HG03439 (cell line): ENCODE measurements at regions not wholly inside any gene's neighbourhood (a gene's known extent, or its start where the extent isn't known, plus 50 kb on each side); places are given as distances from the start of the nearest gene placed in this dataset.
"Not testable (repeated sequence)": the region's sequence is repeated elsewhere in the genome, so short reads cannot be mapped to it uniquely, and the experiment has no call there.

Experiments
- ATAC-seq: cut with Tn5 transposase; IDR thresholded peaks from one replicate; pipeline ENCODE4 v1.9.1; 2021; ENCODE audit warnings: mild to moderate bottlenecking, moderate library complexity; ENCODE audit not compliant: unreplicated experiment

DNA sequence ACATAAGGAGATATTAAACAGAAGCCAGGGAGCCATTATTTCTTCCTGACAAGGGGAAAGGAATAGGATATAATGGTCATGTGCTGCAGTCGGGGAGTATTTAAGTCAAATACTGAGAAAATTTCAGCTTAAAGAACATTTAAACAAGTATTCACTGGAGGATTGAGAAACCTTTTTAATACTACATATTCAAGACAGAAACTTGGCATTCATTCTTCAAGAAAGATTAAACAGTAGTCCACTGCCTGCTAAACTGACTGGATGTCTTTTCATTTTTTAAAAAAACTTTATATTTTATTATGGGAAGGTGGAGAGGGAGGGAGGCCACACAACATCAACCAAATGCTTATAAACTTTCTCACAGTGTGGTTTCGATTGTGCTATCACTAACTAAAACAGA lies 107.4 kb upstream of the CBLB start:
- no peak for ATAC-seq

DNA sequence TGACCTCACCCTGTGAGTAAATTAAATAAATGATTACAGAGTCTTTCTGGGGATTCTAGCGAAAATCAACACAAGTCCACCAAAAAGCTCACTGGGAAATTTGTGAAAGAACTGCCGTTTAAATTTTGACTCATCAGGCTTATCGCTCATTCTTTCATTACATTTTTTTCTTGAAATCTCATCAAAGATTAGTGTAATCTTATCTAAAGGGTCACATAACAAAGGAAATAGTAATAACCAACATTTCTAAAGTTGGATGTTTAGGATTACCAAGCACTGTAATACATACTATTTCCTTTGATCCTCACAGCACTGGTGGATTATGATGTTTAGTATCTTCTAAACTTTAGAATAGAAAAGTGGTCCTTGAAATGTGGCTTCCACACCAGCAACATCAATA lies 111.1 kb upstream of the CBLB start:
- no peak for ATAC-seq

DNA sequence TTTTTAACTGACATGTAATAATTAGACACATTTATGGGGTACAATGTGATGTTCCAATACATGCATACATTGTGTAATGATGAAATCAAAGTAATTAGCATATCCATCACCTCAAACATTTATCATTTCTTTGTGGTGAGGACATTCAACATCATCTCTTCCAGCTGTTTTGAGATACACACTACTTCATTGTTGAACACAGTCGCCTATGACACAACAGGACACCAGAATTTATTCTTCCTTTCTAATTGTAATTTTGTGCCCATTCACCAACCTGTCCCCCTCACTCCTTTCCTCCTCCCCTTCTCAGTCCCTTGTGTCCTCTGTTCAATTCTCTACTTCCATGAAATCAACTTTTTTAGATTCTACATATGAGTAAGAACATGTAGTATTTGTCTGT lies 113.4 kb upstream of the CBLB start:
- no peak for ATAC-seq

DNA sequence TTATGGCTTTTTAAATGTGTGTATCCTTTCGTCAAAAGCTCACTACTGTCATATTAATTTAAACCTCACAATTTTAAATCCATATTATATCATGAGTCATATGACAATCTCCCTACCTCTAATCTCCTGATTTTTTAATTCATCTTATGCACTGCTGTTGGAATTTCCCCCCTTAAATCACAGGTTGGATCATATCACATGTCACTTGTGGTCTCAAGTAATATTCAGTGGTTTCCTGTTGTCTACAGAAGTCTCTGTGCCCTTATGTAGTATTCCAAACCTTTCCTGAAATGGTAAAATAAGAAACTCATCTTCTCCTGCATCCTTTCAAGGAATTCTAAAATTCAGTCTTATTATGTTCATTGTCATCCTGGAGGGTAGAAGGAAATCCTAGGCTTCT lies 116.0 kb upstream of the CBLB start:
- no peak for ATAC-seq

DNA sequence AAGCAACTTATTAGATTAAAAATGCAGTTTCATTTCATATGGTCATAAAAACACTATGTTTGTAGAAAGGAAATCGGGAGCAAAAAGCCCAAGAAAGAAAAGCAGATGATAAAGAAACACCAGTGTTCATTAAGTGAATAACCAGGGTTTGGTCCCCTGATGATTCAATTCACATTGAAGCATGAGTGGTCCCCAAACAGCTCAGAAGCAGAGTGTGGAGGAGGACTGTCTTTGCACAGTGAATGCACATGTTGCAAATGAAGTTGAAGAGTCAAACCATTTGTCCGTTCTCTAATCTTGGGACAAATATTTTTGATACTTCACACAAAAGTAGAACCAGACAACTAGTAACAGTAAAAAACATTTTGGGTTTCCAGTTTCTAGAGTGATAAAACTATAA lies 117.5 kb upstream of the CBLB start:
- not testable (repeated sequence) for ATAC-seq

DNA sequence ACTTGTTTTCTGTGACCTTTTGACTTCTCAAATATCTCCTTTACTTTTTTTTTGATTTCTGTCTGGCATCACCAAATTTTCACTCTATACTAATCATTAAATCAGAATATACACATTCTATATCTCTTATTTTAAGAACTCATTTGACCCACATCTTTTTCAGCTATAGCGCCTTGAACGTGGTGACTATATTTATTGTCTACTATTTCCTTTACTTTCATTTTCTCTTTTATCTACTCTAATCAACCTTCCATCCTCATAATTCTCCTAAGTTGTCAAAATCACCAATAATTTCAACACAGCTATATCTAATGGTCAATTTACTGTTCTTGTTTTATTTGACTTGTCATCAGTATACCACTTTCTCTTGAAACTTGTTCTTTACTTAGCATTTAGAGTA lies 119.0 kb upstream of the CBLB start:
- ATAC-seq, result no peak

DNA sequence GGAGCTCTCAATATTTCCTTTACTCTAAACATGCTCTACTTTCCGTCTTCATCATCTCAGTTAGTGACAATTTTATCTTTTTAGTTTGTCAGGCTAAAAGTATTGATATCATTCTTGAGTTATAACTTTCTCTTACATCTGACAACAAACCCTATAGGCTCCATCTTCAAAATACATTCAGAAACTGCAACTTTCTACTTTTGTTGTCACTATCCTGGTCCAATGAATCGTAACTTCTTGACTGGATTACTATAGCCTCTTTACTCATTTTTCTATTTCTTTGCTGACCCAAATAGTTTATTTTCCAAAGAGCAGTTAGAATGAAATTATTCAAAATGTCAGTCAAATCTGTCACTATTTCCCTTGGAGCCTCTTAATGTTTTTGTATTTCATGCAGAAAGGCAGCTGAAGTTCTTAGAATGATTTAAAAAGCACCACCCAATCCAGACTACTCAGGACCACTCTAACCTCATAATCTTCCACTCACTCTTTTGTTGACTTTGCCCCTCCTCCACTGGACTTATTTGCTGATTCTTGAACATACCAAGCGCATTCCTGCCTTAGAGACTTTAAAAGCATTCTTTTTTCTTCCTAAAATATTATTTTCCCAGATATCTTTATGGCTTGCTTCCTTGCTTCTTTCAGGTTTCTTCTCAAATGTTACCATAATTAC lies 119.9 kb upstream of the CBLB start:
- no peak for ATAC-seq

DNA sequence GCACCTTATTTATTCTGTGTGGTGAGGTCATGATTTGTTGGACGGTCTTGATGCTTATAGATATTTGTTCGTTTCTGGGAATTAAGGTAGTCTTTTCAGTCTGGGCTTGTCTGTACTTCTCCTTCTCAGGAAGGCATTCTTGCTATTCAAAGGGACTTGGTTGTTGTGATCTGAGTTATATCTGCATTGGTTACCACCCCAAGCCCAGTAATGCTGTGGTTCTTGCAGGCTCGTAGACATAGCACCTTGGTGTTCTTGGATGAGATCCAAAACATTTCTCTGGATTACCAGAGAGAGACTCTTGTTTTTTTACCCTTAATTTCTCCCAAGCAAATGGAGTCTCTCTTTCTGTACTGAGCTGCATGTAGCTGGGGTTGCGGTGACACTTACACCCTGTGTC lies 128.0 kb upstream of the CBLB start:
- no peak for ATAC-seq

DNA sequence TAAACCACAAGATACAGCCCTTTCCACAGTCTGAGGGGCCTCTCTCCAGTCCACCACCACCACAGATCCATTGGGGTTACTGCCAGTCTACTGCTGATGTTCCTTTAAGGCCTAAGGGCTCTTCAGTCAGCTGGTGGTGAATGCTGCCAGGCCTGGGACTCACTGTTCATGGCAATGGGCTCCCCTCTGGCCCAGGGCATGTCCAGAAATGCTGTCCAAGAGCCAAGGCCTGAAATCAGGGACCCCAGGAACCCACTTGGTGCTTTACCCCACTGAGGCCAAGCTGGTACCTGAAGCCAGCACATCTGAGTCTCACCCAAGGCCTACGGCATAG lies 128.6 kb upstream of the CBLB start:
- no peak for ATAC-seq

DNA sequence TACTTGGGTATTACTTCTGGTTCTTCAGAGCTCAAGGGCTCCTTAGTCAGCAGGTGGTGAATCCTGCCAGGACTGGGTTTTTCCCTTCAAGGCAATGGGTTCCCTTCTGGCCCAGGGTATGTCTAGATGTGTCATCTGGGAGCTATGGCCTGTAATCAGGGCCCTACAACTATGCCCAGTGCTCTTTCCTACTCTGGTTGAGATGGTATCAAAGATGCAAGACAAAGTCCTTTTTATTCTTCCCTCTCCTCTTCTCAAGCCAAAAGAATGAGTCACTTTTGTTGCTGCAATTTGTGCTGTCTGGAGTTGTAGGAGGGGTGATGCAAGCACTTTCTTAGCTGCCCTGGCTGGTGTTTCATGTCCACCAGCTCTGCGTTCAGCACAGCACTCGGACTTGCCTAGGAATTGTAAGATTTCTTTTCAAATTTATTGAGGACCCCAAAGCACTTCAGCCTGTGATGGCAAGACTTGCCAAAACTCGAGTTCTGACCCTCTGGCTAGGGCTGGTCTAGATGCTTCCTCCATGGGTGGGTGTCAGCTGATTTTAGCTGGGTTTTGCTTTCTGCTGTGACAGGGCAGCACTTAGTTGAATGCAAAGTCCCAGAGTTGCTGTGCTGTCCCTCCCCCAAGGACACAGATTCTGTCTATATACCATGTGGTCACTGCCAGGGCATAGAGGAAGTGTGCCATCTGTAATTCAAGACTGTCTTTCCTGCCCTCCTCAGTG lies 129.2 kb upstream of the CBLB start:
- no peak for ATAC-seq

DNA sequence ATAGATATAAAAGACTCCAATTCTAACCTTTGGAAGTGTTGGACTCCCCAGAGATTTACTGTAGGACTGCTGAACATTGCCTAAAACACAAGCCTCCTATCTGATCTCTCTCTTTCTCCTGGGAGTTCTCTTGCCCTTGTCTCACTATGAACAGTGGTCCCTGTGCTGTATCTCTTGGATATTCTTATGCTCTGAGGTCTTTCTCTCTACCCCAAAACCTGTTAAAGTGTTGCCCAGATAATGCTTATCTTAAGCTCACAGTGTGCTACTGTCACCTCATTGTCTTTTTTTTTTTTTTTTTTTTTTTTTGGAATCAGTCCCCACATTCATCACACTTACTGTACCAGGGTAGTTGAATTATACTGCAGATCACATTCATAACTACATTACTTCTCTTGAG lies 131.0 kb upstream of the CBLB start:
- ATAC-seq, result no peak

DNA sequence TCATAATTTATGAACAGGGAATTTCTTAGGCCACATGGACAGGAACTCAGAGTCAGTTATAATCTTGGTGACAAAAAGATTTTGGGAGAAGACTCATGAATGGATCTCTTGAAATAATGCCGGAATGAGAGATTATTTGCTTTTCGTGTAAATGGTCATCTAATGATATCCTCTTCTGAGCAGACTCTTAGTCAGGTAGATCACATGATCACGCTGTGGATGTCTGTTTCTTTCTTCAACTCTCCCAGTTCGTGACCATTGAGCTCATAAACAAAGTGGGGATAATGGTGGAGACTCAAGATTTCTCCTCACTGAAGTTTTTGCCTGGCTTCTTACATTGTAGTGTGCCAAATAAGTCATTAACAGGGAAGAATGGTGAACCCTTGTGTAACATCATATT lies 133.1 kb upstream of the CBLB start:
- ATAC-seq, result no peak

DNA sequence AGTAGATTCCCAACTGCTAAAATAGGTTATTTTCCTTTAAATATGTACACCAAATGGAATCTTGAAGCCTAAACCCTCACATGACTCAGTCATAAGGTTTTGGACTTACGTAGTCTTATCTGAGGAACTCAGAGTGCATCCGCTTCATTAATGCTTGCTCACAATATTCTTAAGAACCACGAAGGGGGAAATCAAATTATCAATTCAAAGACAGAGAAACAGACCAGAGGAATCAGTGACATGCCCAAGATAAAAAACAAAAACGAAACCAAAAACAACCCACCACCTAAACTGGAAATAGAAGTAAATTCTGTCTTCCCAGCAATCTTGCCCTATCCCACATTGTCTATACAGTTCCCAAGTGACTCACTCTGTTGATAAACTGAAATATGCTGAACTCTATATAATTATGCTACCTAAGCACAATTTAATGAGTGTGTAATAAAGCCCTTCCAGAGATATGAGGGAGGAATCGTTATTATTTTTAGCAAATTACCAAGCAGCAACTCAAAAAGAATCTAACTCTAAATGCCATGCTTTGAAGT lies 135.4 kb upstream of the CBLB start:
- ATAC-seq, result no peak

DNA sequence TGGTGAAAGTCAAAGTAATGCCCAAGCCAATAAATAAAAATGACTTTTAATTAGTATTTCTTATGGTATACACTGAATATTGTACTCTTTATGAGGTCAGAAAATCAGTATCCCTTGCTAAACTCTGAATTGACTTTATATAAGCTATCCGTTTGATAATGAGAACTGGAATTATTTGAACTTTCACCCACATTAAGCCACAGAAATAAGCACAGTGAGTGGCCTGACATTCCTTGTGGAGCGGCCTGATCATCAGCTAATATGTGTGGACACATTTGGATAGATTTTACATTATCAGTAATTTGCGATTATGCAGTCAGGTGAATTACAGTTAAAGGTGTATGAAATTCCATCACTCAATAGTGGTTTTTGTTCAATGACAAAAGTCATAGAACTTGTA lies 136.0 kb upstream of the CBLB start:
- ATAC-seq, result no peak

DNA sequence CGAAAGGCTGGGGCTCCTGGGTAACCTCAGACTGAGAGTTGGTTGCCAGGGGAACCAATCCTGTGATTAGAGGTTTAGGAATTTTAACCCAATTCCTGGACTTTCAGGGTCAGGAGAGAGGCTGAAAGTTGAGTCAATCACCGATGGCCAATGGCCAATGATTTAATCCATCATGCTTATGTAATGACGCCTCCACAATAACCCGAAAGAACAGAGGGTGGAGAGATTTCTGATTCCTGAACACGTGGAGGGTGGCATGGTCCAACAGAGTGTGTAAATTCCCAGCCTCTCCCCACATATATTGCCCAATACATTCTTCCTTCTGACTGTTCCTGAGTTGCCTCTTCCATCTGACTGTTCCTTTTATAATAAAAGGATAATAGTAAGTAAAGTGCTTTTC lies 137.2 kb upstream of the CBLB start:
- no peak for ATAC-seq

DNA sequence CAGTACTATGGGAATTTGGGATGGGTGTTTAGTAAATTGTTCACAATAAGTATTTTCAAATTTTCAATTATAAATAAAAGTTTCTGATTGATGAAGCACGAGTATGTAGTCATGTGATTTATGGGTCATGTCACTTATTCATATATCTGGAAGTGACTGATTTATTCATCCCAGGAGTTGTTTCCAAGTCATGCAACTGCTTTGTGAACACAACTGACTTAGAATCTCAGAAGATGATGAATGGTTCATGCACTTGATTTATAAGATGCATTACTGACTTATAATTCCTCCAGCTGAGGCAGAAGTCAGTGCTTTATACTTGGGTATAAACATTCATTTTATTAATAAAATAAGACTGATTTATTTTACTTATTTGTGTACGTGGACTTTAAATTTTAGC lies 137.8 kb upstream of the CBLB start:
- ATAC-seq, result no peak

DNA sequence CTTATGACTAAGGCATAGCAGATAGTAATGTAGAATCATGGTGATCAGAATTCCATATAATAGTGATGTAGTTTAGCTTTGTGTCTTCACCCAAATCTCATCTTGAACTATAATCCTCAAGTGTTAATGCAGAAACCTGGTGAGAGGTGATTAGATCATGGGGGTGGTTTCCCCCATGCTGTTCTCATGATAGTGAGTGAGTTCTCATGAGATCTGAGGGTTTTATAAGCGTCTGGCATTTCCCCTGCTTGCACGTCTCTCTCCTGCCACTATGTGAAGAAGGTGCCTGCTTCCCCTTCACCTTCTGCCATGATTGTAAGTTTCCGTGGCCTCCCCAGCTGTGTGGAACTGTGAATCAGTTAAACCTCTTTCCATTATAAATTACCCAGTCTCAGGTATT lies 138.7 kb upstream of the CBLB start:
- ATAC-seq, result no peak

DNA sequence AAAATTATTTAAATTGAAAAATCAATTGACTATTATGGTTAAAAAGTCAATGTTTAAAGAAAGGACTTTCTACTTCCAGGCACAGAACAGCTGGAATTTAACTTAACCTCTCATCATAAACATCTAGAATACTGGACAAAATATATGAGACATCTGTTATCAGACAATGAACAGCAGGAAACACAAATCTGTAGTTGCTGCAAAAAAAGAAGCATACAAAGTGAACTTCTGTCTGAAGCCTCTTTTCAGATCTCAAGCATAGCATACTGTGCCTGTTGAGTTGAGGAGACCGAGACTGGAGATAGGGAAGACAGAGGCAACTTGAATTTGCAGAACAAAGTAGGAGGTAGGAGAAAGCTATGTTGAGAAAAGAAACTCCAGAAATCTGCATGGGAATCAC lies 140.0 kb upstream of the CBLB start:
- ATAC-seq, result no peak

DNA sequence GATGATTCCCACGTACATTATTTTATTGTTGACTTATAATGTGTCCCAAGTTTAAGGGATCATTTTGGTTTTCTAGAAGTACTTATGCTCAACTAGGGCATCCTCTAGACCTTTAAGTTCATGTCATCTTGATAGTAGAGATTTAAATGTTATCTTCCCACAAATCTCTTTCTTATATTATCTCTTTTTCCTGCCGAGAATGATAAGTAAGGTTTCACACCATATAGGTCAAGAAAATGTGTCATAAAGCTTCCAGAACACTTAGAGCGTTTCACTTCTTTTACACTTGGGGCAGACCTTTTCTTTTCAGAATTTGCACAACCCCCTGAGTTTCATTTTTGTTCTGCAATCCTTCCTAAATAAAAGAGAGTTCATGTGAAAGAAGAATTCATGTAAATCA lies 142.0 kb upstream of the CBLB start:
- ATAC-seq, result no peak

DNA sequence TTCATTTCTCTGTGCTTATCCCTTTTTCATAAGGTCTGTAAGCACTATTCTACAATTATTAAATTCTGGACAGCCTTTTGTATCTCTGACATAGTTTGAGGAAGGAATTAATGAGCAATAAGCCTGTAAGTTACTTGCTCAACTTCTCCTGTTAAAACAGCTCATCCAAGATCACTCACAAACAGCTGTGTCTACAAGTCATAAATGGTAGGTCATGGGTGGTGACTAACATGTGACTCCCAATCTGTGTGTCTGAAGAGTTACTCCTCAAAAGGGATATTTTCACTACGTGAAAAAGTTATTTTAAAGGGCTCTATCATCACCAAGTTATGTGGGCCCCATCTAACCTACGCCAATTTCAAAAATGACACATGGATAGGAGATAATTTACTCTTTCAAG lies 145.2 kb upstream of the CBLB start:
- no peak for ATAC-seq

DNA sequence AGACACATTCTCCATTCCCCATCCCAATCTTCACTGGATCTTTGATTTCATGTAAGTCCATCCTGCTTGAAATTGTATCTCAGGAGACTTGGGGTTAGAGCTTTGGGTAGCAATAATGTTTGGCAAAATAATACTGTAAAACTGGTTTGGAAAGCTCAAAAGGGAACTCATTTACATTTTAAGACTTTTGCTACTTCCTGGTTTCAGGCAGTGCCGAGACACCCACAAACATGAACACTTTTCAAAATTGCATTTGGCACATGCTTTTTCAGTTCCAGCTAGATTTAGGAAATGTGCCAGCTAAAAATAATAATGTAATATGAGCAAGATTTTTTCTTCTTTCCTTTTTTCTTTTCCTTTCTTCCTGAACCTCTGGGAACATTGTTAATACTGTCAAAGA lies 145.7 kb upstream of the CBLB start:
- no peak for ATAC-seq

DNA sequence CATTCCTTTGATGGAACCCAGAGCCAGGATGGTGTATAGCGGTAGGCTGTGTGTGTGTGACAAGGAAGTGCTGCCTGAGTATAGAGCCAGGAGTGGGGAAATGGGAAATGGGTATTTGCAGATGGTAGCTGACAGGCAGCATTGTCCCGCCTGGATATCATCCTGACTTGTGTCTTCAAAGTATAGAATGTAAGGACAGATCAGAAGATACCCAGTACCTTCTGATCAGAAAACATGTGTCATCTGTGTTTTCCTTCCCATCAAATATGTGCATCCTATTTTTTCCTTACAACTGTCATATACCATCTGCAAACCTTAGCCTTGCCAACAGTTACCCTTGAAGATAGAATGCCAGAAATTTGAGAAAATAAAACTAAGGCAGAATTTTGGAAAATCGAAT lies 146.2 kb upstream of the CBLB start:
- ATAC-seq, result no peak

DNA sequence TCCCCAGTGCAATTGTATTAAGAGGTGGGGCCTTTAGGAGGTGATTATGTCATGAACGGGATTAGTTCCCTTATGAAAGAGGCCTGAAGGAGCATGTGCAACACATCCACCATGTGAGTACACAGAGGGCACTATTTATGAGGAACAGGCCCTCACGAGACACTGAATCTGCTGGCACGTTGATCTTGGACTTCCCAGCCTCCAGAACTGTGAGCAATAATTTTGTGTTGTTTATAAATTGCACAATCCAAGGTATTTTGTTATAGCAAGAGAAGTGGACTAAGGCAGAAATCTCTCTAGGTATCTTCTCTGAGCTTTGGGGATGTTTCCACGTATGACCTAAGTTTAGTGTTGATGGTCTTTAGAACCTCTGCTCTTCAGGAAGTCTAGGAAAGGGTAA lies 149.3 kb upstream of the CBLB start:
- no peak for ATAC-seq
